HG03521 (cell line): ENCODE measurements at regions not wholly inside any gene's neighbourhood (a gene's known extent, or its start where the extent isn't known, plus 50 kb on each side); places are given as distances from the start of the nearest gene placed in this dataset.

ENCODE experiments used
- ATAC-seq: cut with Tn5 transposase; IDR thresholded peaks from one replicate; pipeline ENCODE4 v1.9.1; 2021; ENCODE audit warnings: mild to moderate bottlenecking, moderate library complexity; ENCODE audit not compliant: unreplicated experiment

DNA sequence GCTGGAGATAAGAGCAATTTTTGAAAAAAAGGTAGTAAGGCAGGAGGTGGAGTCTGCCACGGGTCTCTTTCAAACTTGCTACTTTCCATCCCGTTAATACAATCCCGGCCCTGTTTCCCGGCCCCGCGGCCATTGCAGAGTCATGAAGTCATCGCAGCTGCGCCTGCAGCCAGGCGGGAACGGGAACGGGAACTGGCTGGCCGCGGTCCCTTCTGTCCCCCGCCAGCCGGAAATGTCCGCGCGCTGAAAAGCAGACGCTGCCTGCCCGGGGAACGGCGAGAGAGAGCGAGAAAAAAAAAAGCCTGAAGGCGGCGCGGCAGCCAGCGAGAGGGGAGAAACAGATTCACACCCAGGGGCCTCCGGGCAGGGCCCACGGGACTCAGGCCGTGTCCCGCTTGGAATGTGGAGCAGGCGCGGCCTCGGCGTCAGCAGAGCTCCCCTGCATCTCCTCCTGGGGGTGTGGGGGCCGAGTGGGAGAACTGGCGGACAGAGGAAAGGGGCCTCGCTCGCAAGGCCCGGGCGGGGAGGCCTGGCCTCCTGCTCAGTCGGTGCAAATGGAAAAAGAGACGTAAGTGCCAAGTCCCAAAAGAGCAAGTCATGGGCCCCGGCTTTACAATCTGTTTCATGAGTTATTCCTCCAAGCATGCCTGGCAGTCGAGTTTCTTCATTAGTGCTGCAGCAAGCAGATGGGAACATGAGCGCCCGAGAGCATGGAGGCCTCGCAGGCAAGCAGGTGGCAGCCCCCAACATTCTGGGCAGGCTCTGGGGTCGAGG is 201.2 kb upstream of the GAS1 start:
- no peak for ATAC-seq

DNA sequence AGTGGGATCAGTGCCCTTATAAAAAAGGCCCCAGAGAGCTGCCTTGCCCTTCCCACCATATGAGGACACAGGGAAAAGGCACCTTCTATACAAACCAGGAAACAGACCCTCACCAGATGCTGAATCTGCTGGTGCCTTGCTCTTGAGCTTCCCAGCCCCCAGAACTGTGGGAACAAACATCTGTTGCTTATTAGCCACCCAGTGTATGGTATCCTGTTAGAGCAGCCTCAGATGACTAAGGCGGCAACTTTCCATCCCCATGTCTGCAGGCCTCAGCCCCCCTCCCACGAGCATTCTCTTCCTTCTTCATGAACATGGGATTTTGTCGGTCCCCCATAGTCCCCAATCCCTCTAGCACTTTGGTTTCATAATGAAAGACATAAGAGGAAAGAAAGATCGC is 202.5 kb upstream of the GAS1 start:
- ATAC-seq, result no peak

DNA sequence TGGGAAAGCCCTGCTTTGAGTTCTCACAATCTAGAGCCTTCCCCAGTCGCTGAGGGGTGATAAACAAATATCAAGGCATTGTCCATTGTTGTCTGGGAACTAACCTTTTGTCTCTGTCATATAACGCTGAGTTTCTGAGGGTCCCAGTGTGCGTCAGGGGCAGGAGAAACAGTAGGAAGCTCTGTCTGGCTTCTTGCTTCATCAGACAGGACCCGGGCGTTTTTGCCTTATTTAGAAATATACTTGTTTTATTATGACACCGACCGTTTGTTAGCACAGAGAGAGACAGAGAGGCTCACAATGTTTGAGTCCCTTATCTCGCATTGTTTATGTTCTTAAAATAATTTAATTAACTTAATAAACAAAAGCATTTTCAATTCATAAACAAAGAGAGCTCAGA is 204.9 kb upstream of the GAS1 start:
- ATAC-seq, result no peak

DNA sequence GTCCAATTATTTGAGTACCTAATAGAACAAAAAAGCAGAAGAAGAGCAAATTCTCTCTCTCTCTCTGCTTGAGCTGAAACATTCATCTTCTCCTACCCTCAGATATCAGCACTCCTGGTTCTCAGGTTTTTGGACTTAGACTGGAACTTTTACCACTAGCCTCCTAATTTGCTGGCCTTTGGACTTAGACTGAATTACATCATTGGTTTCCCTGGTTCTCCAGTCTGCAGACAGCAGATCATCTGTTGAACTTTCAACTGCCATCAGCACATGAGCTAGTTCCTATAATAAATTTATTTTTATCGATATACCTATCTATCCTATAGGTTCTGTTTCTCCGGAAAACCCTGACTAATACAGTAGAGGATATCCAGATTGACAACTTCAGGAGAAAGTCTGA is 208.9 kb upstream of the GAS1 start:
- no peak for ATAC-seq

DNA sequence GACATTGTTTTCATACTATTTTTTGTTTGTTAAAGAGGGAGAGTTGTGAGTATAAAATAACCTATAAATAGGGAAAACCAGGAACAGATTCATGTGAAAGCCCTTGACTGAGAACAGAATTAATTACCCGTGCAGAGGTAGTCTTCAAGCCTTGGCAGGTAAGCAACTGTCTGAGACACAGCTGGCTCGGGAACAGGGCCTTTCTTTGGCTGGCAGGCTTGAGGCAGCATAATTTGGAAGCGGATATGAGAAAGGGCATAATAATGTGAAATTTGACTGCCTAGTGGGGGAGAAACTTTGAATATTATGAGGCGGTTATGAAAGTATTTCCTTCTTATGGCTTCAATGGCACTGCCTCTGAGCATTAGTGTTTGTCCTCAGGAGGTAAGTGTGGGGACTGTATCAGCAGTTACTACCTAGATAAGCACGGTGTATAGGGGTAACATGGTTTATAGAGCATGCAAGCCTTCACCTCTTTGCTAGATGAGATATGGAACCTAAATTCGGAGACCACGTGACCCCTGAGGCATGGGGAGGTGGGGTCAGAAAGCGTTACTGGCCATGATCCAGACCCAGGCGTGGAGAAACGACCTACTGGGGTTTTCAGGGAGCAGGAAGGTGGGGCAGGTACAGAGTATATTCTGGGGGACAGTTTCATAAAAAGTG is 210.2 kb upstream of the GAS1 start:
- no peak for ATAC-seq

DNA sequence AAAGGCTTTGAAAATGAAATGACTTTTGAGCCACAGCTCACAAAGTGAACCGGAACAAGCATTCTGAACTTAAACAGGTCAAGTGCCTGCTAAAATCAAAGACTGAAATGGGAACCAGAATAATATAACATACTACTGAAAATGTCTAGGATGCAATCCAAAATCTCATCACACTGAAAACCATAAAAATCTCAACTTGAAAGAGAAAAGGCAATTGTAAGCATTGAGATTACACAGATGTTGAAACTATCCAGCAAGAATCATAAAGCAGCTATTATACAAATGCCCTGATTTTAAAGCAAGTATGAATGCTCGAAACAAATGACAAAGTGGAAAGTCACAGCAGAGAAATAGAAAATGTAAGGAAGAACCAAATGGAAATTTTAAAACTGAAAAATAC is 211.5 kb upstream of the GAS1 start:
- ATAC-seq, result no peak

DNA sequence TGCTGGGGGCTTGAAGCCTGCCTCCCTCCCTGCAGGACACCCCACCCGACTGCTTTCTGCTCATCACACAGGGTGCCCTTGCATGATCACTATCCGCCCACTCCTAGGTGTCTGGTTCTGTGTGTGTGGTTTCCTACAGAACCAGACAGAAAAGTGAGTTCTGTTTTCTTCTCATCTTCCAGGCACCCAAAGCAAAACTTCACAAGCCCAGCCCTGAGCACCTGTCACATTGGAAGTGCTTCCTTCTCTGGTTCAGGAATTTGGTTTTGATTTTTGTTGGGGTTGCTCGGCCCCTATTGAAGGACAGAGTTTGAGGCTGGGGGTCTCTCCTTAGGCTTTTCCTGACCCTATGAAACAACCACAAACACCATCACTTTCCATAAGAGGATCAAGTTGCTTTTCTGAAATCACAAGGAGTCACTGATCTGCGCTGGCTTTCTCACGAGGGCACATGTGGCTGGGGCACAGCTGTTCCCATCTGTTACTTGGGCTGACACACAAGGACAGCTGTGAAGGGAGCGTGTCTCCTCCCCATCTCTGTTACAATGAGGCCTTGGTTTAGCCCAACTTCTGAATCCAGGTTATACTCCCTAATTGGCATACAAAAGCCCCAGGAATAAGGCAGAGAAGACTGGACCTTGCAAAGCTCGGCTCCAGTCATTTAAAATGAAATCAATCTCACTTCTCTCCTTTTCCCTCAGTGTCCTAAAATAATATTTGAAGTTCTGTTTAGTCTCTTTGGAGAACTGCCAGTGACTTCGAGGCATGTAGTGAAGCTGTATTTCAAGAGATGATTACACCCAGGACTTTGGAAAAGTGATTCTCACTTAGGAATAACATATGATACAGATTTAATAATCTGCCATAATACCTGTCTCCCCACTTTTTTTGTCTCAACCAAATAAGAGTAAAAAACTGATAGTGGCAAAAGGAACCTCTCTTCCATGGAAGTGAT is 213.1 kb upstream of the GAS1 start:
- ATAC-seq, result no peak

DNA sequence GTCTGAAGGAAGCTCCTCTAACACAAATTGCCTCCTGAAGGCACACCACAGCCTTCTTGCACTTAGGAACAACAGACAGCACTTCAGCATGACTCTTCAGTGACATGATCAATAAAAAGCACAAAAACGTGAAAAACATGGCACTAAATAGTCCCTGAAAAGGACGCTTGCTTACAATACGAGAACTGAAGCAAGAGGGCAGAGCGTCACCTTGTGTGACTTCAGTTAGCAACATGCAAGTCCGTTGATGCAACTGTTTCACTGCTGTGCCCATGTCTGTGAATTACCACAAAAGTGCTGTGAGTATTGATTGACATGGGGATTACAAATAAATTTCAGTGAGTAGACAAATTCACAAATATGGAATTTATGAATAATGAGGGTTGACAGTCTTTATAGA is 219.9 kb upstream of the GAS1 start:
- no peak for ATAC-seq

DNA sequence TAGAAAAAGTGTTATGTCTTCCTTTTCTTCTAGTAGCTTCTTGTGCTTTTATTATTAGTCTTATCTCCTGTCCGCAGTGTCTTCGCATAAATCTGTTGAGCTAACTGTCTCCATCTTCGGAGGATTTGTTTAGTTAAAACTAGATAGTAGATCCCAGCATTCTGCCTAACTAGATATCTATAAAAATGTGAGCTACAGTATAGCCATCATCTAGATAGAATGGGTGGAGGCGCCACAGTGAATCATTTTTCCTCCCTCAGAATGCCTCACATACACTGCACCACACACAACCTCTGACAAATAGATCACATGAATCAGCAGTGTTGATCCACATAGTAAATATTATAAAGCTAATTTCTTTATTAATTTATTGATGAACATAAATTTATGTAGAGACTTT is 220.3 kb upstream of the GAS1 start:
- ATAC-seq, result no peak

DNA sequence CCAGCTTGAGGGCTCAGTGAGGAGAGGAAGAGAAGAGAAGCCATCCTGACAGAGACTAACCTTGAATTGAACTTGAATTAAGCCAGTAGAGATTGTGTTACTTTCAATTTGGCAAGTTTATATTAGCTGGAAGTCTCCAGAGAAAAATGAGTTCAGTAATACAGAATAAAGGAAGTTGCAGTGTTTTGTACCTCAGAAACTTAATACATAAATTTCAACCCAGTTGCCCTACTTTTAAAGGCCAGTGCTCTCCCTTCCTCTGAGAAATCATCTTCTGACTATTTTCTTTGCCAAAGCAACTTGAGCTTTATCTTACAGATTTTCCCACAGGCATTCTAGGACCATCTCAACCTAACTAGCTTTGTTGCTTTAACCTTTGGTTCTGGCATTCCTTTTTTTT is 231.0 kb upstream of the GAS1 start:
- no peak for ATAC-seq

DNA sequence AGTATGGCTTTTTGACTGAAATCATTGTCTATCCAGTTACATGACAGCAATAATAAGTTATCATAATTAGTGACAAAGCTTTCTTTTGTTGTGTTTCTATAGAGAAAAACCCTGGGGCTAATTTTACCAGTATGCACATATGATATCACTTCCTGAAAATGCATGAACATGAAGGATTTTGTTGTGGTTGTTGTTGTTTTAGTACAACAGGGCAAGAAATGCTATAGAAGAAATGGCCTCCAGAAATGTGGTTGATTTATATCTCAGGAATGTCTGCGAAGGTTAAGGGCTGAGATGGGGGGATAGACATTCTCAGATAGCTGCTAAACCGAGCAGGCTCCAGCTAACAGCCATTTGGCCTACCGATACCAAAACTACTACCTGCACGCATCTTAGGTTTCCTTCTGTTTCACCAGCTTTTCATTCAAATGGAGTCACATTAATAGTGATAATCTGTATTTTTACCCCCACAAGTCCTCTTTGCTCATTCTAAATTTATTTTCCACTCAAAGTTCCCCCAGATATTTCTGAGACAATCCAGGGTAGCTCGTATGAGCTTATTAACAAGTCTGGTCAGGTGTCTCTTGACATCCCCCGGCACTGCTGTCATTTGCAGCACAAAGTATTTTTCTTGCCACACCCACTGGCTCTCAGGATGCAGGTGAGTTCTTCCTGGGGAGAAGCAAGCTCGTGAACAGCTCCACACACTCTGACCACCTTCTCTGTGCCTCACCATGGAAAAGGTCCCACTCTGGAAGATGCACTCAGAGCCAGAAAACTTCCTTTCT is 232.4 kb upstream of the GAS1 start:
- ATAC-seq, result no peak

DNA sequence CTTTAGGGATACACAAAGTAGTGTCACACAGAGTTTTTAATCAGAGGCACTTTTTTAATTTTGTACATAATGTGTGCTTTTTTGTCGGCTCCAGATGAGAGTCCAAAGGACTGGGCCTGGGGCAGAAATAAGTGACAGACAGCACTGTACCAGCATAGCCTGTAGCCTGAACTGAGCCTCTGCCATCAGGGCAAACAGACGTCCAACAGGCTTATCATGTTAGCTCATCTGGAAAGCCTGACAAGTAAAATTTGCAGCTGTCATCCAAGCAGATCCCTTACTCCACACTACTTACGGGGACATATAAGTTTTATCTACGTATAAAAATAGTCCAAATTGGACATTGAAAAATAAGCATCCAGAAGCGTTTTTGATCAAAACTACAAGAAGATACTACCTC is 233.1 kb upstream of the GAS1 start:
- ATAC-seq, result no peak

DNA sequence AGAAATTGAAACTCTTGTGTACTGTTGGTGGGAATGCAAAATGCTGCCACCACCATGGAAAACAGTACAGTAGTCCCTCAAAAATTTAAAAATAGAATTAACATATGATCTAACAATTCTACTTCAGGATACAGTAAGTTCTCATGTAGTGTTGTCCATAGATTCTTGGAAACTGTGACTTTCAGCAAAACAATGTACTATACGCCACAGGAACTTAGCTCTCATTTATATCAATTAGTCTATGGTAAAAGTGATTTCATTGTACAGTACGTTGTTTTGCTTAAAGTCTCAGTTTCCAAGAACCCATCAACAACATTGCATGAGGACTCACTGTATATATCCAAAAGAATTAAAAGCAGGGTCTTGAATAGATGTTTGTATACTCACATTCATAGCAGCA is 233.5 kb upstream of the GAS1 start:
- no peak for ATAC-seq

DNA sequence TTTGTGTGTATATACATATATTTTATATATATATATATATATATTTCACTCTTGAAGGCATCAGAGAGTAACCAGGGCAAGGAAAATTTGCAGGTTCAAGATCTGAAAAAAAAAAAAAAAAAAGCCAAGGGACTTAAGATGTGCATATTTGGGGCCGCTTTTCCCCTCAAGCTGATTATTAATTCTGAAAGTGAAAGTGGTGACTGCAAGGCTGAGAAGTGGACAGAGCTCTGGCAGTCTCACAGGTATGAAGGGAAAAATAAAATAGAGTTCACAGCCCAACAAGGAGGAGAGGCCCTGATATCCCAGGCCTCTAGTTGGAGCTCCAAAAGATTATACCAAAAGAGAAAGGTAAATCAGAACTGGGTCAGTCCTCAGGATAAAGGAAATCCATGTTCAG is 234.4 kb upstream of the GAS1 start:
- no peak for ATAC-seq

DNA sequence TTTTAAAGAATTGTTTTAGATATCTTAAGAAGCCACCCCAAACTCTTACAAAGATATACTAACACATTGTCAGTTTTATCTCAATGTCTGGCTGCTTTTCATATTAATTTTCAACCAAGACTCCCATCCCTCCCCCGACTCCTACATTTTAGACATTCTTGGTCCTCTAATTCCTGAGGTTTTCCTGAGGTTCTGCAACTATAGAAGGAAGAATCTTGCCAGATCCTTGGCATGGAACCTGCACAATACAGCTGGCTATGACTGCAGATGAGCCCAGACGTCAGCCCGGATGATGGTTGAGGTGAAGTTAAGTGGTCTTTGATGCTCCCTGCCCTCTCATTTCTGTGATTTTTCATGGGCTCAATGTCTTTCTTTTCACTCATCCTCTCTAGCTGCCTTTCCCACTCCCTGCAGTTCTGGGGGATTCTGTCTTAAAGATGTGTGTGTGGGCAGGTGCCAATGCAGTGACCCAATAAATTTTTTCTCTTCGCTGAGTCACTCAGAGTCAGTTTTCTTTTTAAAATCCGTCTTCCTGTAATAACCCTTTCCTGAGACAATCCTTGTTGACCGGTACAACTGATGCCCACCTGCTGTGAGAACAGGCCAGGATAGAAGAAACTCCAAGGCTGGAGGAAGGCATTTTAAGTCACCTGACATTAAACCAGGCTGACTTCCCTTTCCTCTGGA is 237.8 kb upstream of the GAS1 start:
- no peak for ATAC-seq

DNA sequence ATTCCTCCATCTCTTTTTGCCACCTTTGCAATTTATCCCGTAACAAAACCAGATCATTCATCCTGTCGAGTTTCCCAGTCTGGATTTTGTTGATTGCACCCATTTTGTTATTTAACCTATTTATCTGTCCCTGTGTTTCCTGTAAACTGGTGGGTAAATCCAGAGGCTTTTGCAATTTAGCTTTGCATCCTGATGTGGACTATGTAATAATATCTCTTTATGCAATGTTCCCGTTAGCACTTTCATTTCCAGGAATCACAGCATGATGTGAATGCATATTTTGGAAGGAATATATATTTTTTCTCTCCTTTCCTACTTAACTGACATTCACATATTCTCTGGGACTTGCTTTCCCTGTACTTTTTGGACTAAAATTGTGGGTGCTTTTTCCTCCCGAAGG is 240.3 kb upstream of the GAS1 start:
- no peak for ATAC-seq

DNA sequence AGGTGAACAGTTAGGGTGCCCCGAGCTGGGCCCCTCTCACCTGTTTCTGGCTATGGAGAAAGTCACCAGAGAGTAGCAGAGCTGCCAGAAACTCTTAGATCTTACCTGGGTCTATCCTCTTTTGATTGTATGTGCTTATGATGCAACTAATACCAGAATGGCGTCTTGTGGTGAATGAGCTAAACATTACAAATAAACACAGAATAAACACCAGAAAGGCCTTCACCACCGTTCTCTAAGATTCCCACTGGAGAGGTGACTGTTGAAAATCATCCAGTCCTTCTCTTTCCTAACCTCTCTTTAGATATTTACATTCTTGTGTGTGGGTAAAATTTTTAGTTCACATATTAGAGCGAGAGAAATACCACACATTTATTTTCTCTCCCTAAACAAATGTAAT is 241.7 kb upstream of the GAS1 start:
- no peak for ATAC-seq

DNA sequence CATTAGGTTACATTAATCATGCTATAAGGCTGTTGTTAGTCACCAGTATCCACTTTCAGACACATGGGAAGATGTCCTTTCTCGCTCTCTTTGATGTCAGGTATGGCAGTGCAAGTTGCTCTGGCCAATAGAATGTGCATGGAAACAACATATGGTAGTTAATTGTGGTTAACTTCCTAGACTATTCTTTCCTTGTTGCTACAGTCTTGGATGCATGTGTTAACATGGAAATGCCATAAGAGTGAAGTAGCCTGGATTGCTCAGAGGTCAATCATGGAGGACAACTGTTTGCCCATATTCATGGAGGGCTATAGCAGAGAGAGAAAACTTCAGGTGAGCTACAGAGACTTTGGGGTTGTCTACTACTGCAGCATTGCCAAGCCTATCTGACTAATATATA is 245.8 kb upstream of the GAS1 start:
- ATAC-seq, result no peak

DNA sequence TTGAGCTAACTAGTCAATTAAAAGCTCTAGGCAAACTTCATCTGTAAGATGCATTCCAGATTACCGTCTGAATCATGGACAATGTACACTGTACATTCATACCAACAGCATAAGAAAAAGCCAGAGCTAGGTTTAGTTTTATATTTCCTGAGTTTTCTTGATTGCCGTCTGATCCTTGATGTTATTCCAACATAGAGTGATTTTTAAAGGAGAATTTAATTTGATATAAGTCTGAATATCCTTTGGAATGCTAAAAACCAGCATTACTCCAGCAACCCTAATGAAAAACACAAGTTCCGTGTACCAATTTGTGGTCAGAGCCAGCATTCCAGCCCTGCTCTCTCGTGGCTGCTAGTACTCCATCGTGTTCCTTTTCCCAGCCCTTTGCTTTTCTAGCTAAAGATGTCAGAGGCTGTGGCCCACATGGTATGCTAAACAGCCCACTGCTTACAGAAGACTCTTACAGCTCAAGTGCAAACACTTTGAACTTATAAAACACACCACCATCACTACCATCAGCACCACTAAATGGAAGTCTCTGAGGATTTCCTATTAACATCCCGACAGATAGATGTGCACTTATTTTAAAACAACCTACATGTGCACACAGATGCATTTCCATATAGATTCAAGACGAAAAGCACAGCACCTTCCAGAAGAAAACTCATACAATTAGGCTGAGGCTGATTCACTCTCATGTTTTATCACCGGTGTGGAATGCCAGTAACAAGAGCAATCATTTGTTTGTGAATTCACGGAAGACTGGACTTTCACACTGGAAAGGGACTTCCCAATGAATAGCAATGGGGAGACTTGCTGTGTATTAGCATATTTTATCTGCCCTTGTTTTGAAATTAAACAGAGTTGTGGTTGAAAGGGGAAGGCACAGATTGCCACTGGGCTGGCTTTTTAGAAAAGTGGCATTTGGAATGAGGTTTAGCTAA is 246.9 kb upstream of the GAS1 start:
- no peak for ATAC-seq
